ENCODE measurements at regions not wholly inside any gene's neighbourhood (a gene's known extent, or its start where the extent isn't known, plus 50 kb on each side); places are given as distances from the start of the nearest gene placed in this dataset.
A peak's percentile ranks its signal among the peaks of the same experiment; 100 is the strongest.

GRCh38 chr11:26271666-26272065 is 60.3 kb upstream of the ANO3 start:
- DNase-seq (ENCODE audit: low spot score), result no peak
- ATAC-seq, result no peak
- no peaks in the 10 kb centered on the region for H3F3A ChIP-seq (replicated peaks; ENCODE audit: low read depth)
- H3K9me2 ChIP-seq (ENCODE audit: insufficient read depth), result no peaks in the 10 kb centered on the region
- no peak overlapping the region for H3K4me2 ChIP-seq
- H3K36me3 Mint-ChIP-seq (ENCODE audit: low read depth), result no peaks in the 10 kb centered on the region
- peaks cover 7% of the 10 kb centered on the region; the same call in 1 of the 2 replicates for H3K4me1 ChIP-seq (ENCODE audit: insufficient read depth)
- no peaks in the 10 kb centered on the region for H3K27me3 ChIP-seq (ENCODE audit: insufficient read depth)
- H3K4me3 ChIP-seq, result no peak overlapping the region
- H3K27me3 Mint-ChIP-seq (ENCODE audit: insufficient read depth, low read depth, poor library complexity), result no peaks in the 10 kb centered on the region
- H4K20me1 ChIP-seq (replicated peaks; ENCODE audit: insufficient read depth), result no peaks in the 10 kb centered on the region
- no peaks in the 10 kb centered on the region for H3K79me2 ChIP-seq (replicated peaks; ENCODE audit: insufficient read depth)
- no peak overlapping the region for H2AFZ ChIP-seq
- no peak overlapping the region for H3K27ac Mint-ChIP-seq
- no peaks in the 10 kb centered on the region for H3K36me3 ChIP-seq (ENCODE audit: insufficient read depth)
- no peak overlapping the region for H3K27ac ChIP-seq (ENCODE audit: low read depth)
- H3K4me1 Mint-ChIP-seq, result peaks cover 34% of the 10 kb centered on the region
- no peaks in the 10 kb centered on the region for H3K9me3 Mint-ChIP-seq
- H3K4me3 Mint-ChIP-seq, result no peak overlapping the region
- no peak for TF ChIP-seq STAT1 (IDR thresholded peaks at IDR 0.05; ENCODE audit: unreplicated experiment)
- no peak for TF ChIP-seq ZNF331 (CRISPR knock-in tag; IDR thresholded peaks at IDR 0.05; ENCODE audit: low read depth)
- TF ChIP-seq CTCF (conservative IDR thresholded peaks at IDR 0.05; ENCODE audit: low read depth in 2 of 2), result no peak

GRCh38 chr11:26276798-26277424 is 55.0 kb upstream of the ANO3 start:
- H3K4me3 Mint-ChIP-seq, result no peak overlapping the region
- no peaks in the 10 kb centered on the region for H3K36me3 Mint-ChIP-seq (ENCODE audit: low read depth)
- Histone ChIP-seq H3K4me3 (no peak overlapping the region), H2AFZ (no peak overlapping the region), H3F3A (replicated peaks; ENCODE audit: low read depth) (no peaks in the 10 kb centered on the region), H4K20me1 (replicated peaks; ENCODE audit: insufficient read depth) (no peaks in the 10 kb centered on the region), H3K4me2 (no peak overlapping the region), H3K36me3 (ENCODE audit: insufficient read depth) (no peaks in the 10 kb centered on the region), H3K27ac (ENCODE audit: low read depth) (no peak overlapping the region), H3K4me1 (ENCODE audit: insufficient read depth) (no peaks in the 10 kb centered on the region; the same call in 1 of the 2 replicates), H3K79me2 (replicated peaks; ENCODE audit: insufficient read depth) (no peaks in the 10 kb centered on the region), H3K9me2 (ENCODE audit: insufficient read depth) (no peaks in the 10 kb centered on the region), H3K27me3 (ENCODE audit: insufficient read depth) (no peaks in the 10 kb centered on the region)
- TF ChIP-seq ZNF462 (CRISPR knock-in tag; IDR thresholded peaks at IDR 0.05) (no peak), CTCF (conservative IDR thresholded peaks at IDR 0.05; ENCODE audit: low read depth in 2 of 2) (peak; percentile 96 to 99), POLR2AphosphoS5 (IDR thresholded peaks at IDR 0.05; ENCODE audit: low read depth) (no peak), ZNF114 (CRISPR knock-in tag; IDR thresholded peaks at IDR 0.05) (no peak), CREB1 (CRISPR knock-in tag; IDR thresholded peaks at IDR 0.05; ENCODE audit: low read depth) (no peak), NANOG (IDR thresholded peaks at IDR 0.05; ENCODE audit: borderline replicate concordance) (no peak)
- H3K27me3 Mint-ChIP-seq (ENCODE audit: insufficient read depth, low read depth, poor library complexity), result no peaks in the 10 kb centered on the region
- ATAC-seq (peak; percentile 93), DNase-seq (ENCODE audit: low spot score) (peak; percentile 87)
- H3K9me3 Mint-ChIP-seq, result no peaks in the 10 kb centered on the region
- H3K27ac Mint-ChIP-seq, result no peak overlapping the region
- H3K4me1 Mint-ChIP-seq, result peaks cover 16% of the 10 kb centered on the region; the same call in 2 of the 3 replicates

Data from GM23338 (cell line).